D341Med (cell line): ENCODE measurements at regions not wholly inside any gene's neighbourhood (a gene's known extent, or its start where the extent isn't known, plus 50 kb on each side); places are given as distances from the start of the nearest gene placed in this dataset.
A peak's percentile ranks its signal among the peaks of the same experiment; 100 is the strongest.
"Not testable (repeated sequence)": the region's sequence is repeated elsewhere in the genome, so short reads cannot be mapped to it uniquely, and the experiment has no call there.

Experiments
- DNase-seq: peaks from one replicate; pipeline ENCODE4 v3.0.0; 2012; ENCODE audit warnings: low spot score

DNA sequence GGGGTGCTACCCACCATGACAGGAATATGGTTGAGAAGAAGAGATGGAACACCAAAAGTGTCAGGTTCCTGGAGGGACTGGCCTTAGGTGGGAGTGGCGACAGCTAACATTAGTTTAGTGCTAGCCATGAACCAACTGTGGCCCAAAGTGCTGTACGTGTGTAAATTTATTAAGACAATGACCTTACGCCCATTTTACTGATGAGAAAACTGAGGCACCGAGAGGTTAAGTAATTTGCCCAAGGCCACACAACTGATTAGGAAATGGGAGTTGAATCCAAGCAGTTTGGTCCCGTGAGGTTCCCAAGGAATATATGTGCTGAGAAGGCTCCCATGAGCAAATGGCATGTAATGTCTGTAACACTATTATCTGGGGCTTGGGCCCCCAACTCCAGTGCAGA, 109.5 kb upstream of the SLC1A4 start:
- no peak for DNase-seq

GRCh38 chr2:64880193-64880951, 108.8 kb upstream of the SLC1A4 start:
- no peak for DNase-seq

- DNase-seq = no peak
Observed at GRCh38 chr2:64881037-64881492, 108.1 kb upstream of the SLC1A4 start.

DNA sequence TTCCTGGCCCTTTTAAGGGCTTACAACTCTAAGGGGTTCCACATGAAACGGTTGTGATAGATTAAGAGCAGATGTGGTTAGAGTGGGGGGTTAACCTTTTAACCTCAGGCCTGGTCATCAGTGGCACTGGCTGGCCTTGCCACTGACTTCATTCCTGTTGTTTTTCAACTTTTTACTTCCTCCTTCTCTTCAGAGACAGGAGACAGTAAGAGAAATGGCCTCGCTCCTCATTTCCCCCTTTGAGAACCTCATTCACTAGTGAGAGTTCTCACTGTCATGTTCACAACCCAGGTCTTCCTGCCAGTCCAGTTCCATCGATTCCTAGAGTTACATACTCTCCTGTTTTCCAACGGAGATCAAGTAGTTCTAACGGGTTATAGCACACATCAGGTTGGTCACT, 101.6 kb upstream of the SLC1A4 start:
- DNase-seq = no peak

DNA sequence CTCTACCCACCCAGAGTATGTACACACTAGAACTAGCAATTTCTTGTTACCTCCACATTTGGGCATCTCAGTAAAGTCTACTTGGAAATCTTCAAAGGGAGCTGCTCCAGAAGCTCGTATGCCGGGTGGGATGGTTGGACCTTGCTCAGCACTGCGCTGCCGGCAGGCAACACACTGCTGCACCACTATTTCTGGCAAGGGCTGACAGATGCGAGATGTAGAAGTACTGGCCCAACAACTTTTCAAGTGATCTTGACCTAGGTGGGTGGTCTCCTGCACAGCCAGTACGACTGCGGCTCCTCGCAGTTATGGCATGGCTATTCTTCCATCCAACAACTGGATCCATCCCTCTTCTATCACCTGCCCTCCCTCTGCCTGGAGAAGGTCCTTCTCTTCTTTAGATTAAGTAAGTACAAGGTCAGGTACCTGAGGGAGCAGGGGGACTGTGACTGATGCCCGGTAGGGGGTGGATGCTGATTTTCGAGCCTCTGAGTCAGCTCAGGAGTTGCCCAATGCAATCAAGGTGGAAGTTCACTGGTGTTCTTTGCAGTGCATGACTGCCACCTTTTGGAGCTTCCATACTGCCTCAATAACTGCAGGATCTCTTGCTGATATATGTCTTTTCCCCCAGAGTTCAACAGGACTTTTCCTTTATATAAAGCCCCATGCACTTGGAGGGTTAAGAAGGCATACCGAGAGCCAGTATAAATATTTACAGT, 100.4 kb upstream of the SLC1A4 start:
- DNase-seq = no peak

DNA sequence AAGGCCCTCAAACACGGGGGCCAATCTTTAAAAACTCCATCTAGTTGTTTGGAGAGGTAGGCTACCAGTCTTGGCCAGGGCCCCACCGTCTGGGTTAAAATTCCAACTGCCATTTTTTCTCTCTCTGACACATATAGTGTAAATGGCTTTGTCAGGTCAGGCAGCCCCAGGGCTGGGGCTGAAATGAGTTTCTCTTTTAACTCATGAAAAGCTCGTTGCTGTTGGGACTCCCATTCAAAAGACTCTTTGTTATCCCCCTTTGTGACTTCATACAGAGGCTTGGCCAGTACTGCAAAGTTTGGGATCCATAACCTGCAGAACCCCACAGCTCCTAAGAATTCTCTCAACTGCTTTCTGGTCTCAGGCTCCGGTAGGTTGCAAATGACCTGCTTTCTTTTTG, 99.4 kb upstream of the SLC1A4 start:
- DNase-seq = no peak

- not testable (repeated sequence) for DNase-seq
Observed at GRCh38 chr2:64896572-64896971, 92.6 kb upstream of the SLC1A4 start.

DNA sequence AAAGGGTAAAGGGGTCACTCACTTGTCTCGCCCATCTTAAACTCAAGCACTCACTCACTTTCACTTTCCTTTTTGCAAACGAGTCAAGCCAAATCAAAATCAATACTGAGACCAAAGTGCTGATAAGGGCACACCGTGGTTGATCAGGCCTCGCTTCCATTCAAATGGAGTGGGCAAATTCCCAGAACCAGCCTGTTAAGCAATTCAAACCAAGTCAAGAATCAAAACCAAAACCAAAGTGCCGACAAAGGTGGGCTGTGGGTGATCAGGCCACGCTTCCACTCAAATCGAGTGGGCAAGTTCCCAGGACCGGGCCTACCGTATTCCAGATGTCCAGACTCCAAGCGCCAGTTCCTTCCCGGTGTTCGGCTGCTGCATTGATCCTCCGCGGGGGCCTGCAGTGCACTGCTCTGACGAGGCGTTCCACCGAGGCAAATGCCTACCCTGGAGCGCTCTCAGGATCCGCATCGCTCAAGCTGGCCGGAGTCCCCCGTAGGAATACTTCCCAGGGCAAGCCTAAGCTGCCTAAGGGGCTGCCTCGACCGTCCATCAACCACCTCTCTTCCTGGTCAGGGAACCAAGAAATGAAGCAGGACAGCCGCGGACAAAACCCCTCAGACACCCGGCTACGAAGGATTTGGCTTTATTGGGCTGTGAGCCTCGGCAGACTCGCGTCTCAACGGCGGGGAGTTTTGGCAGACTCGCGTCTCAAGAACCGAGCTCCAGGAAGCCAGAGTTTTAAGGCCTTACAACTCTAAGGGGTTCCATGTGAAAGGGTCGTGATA, 89.9 kb upstream of the SLC1A4 start:
- DNase-seq = no peak

- not testable (repeated sequence) for DNase-seq
Observed at GRCh38 chr2:64899876-64900275, 89.3 kb upstream of the SLC1A4 start.

DNA sequence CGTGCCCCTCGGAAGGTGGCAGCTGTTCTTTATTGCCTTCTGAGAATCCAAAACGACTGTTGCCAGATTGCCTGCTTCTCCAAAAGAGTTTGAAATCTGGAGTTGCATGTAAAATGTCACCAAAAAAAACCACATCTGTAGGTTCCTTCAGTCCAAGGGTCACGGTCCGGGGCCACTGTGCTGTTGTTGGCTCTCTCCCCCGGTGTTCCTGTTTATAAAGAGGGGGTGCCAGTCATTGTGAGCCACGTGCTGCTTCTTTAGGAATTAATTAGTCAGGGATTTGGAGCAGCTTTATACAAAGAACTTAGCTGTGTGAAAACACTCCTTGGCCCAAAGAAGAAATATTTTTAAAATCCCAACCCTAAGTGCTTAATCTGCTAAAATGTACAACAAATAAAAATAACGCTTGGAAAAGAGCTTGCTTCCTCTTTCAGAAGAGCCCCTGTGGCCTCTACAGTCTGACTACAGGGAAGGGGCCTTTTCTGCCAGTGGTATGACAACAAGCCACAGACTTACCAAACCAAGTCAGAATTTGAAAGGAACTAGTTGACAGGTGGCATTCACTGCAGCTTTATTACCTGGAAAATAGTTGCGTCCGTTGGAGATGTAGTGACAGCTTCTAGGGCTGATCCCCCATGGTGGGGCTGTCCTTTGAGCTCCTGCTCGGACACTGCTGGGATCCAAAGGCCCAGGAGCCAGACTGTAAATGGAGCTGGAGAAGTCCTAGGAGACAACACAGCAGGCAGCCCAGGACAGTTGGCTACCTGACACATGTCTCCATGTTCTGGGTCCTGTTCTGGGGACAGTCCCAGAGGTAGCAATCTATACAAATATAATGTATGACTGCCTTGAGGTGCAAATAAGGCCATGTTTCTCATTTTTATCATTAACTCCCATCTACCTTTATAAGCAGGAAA, 84.5 kb upstream of the SLC1A4 start:
- DNase-seq = no peak

DNA sequence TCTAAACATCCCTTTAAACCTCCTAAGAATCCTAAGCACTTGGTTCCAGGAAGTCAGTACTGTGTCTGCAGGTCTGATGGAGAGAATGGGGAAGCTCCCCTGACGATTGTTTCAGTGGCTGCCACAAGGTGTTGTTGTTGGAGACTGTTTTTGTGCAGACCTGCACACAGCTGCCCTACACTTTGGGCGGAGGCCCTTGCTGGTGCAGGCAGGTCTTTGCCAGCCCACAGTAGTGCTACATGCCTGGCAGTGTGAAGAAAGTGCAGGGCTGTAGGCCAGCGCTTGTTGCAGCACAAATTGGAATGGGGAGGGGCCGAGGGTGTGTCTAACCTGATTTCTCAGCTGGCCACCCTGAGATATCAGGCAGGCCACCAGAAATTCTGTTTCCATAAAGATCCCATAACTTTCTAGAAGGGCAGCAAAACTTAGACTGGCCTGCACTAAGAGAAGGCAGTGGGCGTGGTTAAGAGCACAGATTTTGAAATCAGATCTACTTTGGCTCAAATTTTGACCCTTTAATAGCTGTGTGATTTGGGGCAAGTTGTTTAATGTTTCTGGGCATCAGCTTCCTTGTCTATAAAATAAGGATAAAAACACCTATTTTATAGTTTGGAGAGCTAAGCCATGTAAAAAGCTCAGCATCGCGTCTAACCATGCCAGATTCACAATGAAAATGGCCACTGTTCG, 83.7 kb upstream of the SLC1A4 start:
- no peak for DNase-seq

- no peak for DNase-seq
Observed at GRCh38 chr2:64906853-64907536, 82.2 kb upstream of the SLC1A4 start.

DNA sequence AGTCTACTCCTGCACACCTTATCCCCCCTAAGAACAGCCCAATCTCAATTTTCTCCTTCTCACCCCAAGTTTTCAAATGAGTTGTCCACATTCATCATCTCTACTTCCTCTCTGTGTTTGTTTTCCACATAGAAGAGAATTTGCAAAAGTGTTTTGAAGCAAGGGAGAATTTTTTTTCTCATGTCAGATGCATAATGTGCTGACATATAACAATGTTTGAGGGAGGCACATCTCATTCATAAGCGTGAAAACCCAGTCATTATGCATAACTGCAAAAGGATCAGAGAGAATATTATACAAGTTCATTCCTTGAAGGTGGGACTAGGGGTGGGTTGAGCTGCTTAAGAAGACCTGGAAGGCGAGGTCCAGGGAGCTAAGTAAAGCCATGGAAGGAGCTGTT, 80.8 kb upstream of the SLC1A4 start:
- no peak for DNase-seq

- no peak for DNase-seq
Observed at GRCh38 chr2:64910523-64910922, 78.7 kb upstream of the SLC1A4 start.

GRCh38 chr2:64910972-64911433, 78.2 kb upstream of the SLC1A4 start:
- no peak for DNase-seq

DNA sequence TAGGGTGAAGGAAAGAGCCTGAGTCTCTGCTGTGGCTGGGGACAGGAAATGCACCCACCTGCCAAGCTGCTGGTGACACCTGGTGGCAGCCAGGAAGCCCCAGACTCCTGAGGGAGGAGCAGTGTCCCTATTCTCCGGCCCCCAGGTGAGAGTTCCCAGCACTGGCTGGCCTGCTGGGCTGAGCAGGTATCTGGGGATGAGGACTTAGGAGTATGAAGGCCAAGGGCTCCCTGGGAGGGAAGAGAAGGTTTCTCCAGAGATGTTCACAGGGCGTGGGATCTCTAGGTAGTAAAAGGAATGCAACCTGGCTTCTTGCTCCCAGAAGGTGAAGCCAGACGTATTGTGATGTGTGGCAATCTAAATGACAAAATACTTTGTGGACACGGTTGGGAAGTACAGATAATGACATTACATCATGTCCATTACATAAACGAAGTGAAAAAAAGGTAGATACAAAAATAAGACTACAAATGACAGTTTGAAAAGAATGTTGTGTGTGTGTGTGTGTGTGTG, 75.8 kb upstream of the SLC1A4 start:
- DNase-seq = peak; percentile 41

DNA sequence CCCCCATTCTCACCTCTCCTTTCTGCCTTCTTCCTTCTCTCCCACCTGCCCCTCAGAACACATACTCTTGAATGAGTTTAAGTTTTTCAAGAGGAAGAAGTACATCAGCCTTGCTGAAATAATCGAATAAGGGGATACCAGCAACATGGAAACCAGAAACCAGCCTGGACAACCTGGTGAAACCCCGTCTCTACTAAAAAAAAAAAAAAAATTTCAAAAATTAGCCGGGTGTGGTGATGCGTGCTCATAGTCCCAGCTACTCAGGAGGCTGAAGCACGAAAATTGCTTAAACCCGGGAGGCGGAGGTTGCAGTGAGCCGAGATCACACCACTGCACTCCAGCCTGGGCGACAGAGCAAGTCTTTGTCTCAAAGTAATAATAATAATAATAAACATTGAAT, 75.0 kb upstream of the SLC1A4 start:
- DNase-seq = no peak

DNA sequence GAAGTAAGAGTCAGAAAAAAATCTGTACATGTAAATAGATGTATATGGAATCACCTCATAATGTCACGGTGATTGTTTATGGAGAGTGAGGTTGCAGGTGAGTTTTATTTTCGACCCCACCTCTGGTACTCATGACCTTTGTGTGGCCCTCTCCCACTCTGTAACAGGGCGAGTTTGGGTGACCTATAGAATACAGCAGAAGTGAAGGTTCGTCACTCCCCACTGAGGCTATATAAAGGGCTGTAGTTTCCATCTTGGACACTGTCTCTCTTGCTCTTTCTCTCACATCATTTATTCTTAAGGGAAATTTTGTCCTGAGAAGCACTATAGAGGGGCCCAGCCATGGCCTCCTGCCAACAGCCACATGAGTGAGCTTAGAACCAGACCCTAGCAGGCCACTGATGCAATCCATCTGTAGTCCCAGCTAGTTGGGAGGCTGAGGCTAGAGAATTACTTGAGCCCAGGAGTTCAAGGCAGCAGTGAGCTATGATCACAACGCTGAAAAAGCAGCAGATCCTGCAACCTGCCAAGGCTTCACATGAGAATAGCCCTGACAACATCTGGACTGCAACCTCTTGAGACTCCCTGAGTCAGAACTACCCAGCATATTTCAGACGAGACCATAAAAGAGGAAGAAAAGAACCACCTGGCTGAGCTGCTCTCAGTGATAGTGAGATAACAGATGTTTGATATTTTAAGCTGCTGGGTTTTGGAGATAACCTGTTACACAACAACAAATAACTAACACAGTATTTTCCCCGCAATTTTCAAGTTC, 74.3 kb upstream of the SLC1A4 start:
- DNase-seq = no peak

DNA sequence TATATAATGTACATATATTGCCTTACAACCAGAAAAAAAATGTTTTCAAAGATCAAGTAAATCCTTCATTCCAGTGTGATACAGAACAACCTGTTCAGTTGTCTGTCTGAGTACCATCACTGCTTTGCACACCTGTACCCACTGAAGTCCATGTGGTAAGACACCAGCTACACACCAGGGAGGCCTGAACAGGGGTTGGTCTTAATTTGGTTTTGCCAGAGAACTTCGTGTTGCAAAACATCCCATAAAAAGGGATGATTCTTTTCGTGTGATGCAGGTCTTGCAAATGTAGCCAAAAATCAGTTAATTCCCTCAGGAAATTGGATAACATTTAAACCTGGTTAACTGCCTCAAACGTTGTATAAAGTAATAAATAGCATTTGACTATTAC, 73.7 kb upstream of the SLC1A4 start:
- DNase-seq = no peak
